ENCODE measurements at regions not wholly inside any gene's neighbourhood (a gene's known extent, or its start where the extent isn't known, plus 50 kb on each side); places are given as distances from the start of the nearest gene placed in this dataset.

DNA sequence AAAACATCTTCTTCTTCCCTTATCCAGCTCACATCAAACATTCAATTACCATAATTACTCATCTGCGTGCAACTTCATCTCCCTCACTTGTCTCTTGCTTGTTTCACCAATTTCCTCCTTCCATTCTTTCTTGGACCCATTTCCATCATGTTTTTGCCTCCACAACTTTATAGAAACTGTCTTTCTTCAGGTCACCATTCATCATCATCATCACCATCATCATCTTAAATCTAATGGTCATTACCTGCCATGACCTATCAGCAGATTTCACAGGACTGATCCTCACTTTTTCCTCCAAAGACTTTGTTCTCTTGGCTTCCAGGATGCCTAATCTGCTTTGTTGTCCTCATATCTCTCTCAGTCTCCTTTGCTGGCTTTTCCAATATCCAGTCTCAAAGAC is 495.6 kb downstream of the DNAH5 start:
- Mint-ChIP-seq H3K36me3 (ENCODE audit: low read depth) (no peaks in the 10 kb centered on the region), H3K4me1 (no peaks in the 10 kb centered on the region), H3K9me3 (no peaks in the 10 kb centered on the region), H3K27me3 (ENCODE audit: insufficient read depth) (no peaks in the 10 kb centered on the region), H3K4me3 (no peak overlapping the region), H3K27ac (no peak overlapping the region)
- Histone ChIP-seq H3K36me3 (ENCODE audit: control insufficient read depth, insufficient read depth, low read length) (no peaks in the 10 kb centered on the region), H3K4me3 (ENCODE audit: low read length) (no peak overlapping the region), H3K9me3 (ENCODE audit: control insufficient read depth, low read length) (no peaks in the 10 kb centered on the region), H3K27me3 (ENCODE audit: control insufficient read depth, insufficient read depth, low read length, poor library complexity, severe bottlenecking) (no peaks in the 10 kb centered on the region), H3K9ac (ENCODE audit: extremely low read depth, low read length, poor library complexity, severe bottlenecking) (no peak overlapping the region), H3K27ac (ENCODE audit: low read depth, low read length) (no peak overlapping the region), H3K4me1 (ENCODE audit: control insufficient read depth, insufficient read depth, low read length) (no peaks in the 10 kb centered on the region)
- TF ChIP-seq, protein P1, sequence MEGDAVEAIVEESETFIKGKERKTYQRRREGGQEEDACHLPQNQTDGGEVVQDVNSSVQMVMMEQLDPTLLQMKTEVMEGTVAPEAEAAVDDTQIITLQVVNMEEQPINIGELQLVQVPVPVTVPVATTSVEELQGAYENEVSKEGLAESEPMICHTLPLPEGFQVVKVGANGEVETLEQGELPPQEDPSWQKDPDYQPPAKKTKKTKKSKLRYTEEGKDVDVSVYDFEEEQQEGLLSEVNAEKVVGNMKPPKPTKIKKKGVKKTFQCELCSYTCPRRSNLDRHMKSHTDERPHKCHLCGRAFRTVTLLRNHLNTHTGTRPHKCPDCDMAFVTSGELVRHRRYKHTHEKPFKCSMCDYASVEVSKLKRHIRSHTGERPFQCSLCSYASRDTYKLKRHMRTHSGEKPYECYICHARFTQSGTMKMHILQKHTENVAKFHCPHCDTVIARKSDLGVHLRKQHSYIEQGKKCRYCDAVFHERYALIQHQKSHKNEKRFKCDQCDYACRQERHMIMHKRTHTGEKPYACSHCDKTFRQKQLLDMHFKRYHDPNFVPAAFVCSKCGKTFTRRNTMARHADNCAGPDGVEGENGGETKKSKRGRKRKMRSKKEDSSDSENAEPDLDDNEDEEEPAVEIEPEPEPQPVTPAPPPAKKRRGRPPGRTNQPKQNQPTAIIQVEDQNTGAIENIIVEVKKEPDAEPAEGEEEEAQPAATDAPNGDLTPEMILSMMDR (conservative IDR thresholded peaks at IDR 0.05), result no peak
- WGBS, 2 experiments (ENCODE audit: insufficient coverage in 1 of 2, insufficient read length in 1 of 2), result 86 to 100% methylated on average over 1 of the region's 1 CpG
- no peak for DNase-seq

DNA sequence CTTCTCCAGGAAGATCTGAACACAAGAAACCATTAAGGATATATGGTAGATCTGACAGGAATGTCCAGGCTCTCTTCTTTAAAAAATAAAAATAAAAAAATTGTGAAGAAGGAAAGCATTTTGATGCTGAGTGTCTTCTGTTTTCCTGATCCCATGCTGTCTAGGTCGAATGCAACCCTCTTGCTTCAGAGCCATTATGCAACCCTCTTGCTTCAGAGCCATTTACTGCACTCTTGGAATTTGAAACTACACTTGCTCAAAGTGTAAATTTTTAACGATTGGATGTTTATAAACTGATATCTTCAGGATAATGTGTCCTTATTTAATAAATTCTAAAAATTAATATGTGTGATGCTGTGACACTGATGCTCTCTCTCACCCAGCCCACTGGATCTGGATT is 505.1 kb downstream of the DNAH5 start:
- no peaks in the 10 kb centered on the region for H3K27me3 Mint-ChIP-seq (ENCODE audit: insufficient read depth)
- H3K27ac ChIP-seq (ENCODE audit: low read depth, low read length), result no peak overlapping the region
- 50 to 75% methylated on average over 1 to 2 of the region's 2 CpGs for WGBS, 2 experiments (ENCODE audit: insufficient coverage in 1 of 2, insufficient read length in 1 of 2)
- H3K27ac Mint-ChIP-seq, result no peak overlapping the region
- no peak overlapping the region for H3K9ac ChIP-seq (ENCODE audit: extremely low read depth, low read length, poor library complexity, severe bottlenecking)
- DNase-seq, result no peak
- no peaks in the 10 kb centered on the region for H3K36me3 ChIP-seq (ENCODE audit: control insufficient read depth, insufficient read depth, low read length)
- H3K4me1 ChIP-seq (ENCODE audit: control insufficient read depth, insufficient read depth, low read length), result no peaks in the 10 kb centered on the region
- no peaks in the 10 kb centered on the region for H3K27me3 ChIP-seq (ENCODE audit: control insufficient read depth, insufficient read depth, low read length, poor library complexity, severe bottlenecking)
- no peaks in the 10 kb centered on the region for H3K4me1 Mint-ChIP-seq
- H3K36me3 Mint-ChIP-seq (ENCODE audit: low read depth), result no peaks in the 10 kb centered on the region
- no peaks in the 10 kb centered on the region for H3K9me3 Mint-ChIP-seq
- TF ChIP-seq, protein P1 (conservative IDR thresholded peaks at IDR 0.05), result no peak
- no peaks in the 10 kb centered on the region for H3K9me3 ChIP-seq (ENCODE audit: control insufficient read depth, low read length)
- H3K4me3 ChIP-seq (ENCODE audit: low read length), result no peak overlapping the region
- no peak overlapping the region for H3K4me3 Mint-ChIP-seq

GRCh38 chr5:13427827-13428557 is 516.5 kb downstream of the DNAH5 start:
- TF ChIP-seq, protein P1 (conservative IDR thresholded peaks at IDR 0.05), result no peak
- Mint-ChIP-seq H3K36me3 (ENCODE audit: low read depth) (no peaks in the 10 kb centered on the region), H3K4me3 (no peak overlapping the region), H3K4me1 (no peaks in the 10 kb centered on the region), H3K9me3 (no peaks in the 10 kb centered on the region), H3K27me3 (ENCODE audit: insufficient read depth) (no peaks in the 10 kb centered on the region), H3K27ac (no peak overlapping the region)
- Histone ChIP-seq H3K27ac (ENCODE audit: low read depth, low read length) (no peak overlapping the region), H3K4me1 (ENCODE audit: control insufficient read depth, insufficient read depth, low read length) (no peaks in the 10 kb centered on the region), H3K27me3 (ENCODE audit: control insufficient read depth, insufficient read depth, low read length, poor library complexity, severe bottlenecking) (no peaks in the 10 kb centered on the region), H3K9me3 (ENCODE audit: control insufficient read depth, low read length) (no peaks in the 10 kb centered on the region), H3K9ac (ENCODE audit: extremely low read depth, low read length, poor library complexity, severe bottlenecking) (no peak overlapping the region), H3K4me3 (ENCODE audit: low read length) (no peak overlapping the region), H3K36me3 (ENCODE audit: control insufficient read depth, insufficient read depth, low read length) (no peaks in the 10 kb centered on the region)
- DNase-seq, result no peak
- 81 to 93% methylated on average over 2 to 6 of the region's 6 CpGs for WGBS, 2 experiments (ENCODE audit: insufficient coverage in 1 of 2, insufficient read length in 1 of 2)
